Fibroblast of lung (primary cell): ENCODE measurements at regions not wholly inside any gene's neighbourhood (a gene's known extent, or its start where the extent isn't known, plus 50 kb on each side); places are given as distances from the start of the nearest gene placed in this dataset.
"Not testable (repeated sequence)": the region's sequence is repeated elsewhere in the genome, so short reads cannot be mapped to it uniquely, and the experiment has no call there.

Experiments
- DNase-seq, 2 donors: peaks; one replicate each; pipeline versions ENCODE4 v3.0.0 to v3.0.0-alpha.2; 2010; ENCODE audit warnings: low read depth in 2 of 2
- H2AFZ ChIP-seq: 2 replicates; pipeline ENCODE4 v1.5.1; 2012; ENCODE audit warnings: low read length, control low read depth, inconsistent platforms
- H3K27ac ChIP-seq: 2 replicates; pipeline ENCODE4 v1.5.1; 2011; ENCODE audit warnings: low read length, control low read depth; ENCODE audit not compliant: insufficient read depth
- H3K27me3 ChIP-seq: 2 replicates; pipeline ENCODE4 v1.5.1; 2011; ENCODE audit warnings: mild to moderate bottlenecking, low read length; ENCODE audit not compliant: control insufficient read depth, insufficient read depth
- H3K36me3 ChIP-seq: 2 replicates; pipeline ENCODE4 v1.5.1; 2011; ENCODE audit warnings: low read length; ENCODE audit not compliant: control insufficient read depth, insufficient read depth
- H3K4me1 ChIP-seq: 2 replicates; pipeline ENCODE4 v1.5.1; 2011; ENCODE audit warnings: low read length; ENCODE audit not compliant: control insufficient read depth, insufficient read depth; ENCODE audit errors: extremely low read depth
- H3K4me2 ChIP-seq: 2 replicates; pipeline ENCODE4 v1.5.1; 2011; ENCODE audit warnings: low read length, control low read depth; ENCODE audit not compliant: insufficient read depth; ENCODE audit errors: extremely low read depth
- H3K4me3 ChIP-seq, 4 experiments: fragments of 200-600 bp in 1 of 4; sonication (generic) in 1 of 4; replicated peaks in 1 of 4; 2 replicates each; pipeline ENCODE4 v1.5.1; 2011 to 2016; ENCODE audit warnings: low read length in 4 of 4, low read depth in 3 of 4, mild to moderate bottlenecking in 3 of 4, control low read depth in 2 of 4, inconsistent platforms in 1 of 4, mixed read lengths in 1 of 4; ENCODE audit not compliant: insufficient read depth in 1 of 4; ENCODE audit errors: control extremely low read depth in 1 of 4
- H3K79me2 ChIP-seq: 2 replicates; pipeline ENCODE4 v1.5.1; 2012; ENCODE audit warnings: mild to moderate bottlenecking, low read length, inconsistent platforms; ENCODE audit not compliant: control insufficient read depth, insufficient read depth
- H3K9ac ChIP-seq: 2 replicates; pipeline ENCODE4 v1.5.1; 2011; ENCODE audit warnings: mild to moderate bottlenecking, low read length, control low read depth; ENCODE audit not compliant: insufficient read depth
- H3K9me3 ChIP-seq: 2 replicates; pipeline ENCODE4 v1.5.1; 2012; ENCODE audit warnings: low read depth, low read length; ENCODE audit not compliant: control insufficient read depth, insufficient read depth
- H4K20me1 ChIP-seq: 2 replicates; pipeline ENCODE4 v1.5.1; 2011; ENCODE audit warnings: low read length; ENCODE audit not compliant: control insufficient read depth, insufficient read depth; ENCODE audit errors: extremely low read depth
- CTCF ChIP-seq, 2 donors: IDR thresholded peaks in 1 of 2; conservative IDR thresholded peaks in 1 of 2; 1 replicate in 1 of 2; 2 replicates in 1 of 2; pipeline ENCODE4 v1.5.1; 2011 to 2012; ENCODE audit warnings: low read length in 2 of 2, control low read depth in 1 of 2, inconsistent platforms in 1 of 2, low read depth in 1 of 2, mild to moderate bottlenecking in 1 of 2
- EZH2 ChIP-seq: IDR thresholded peaks from 2 replicates; pipeline ENCODE4 v1.5.1; 2012; ENCODE audit warnings: low read length, control low read depth, mild to moderate bottlenecking; ENCODE audit errors: missing control alignments

- Histone ChIP-seq H3K36me3 (no peaks in the 10 kb centered on the region), H3K79me2 (no peaks in the 10 kb centered on the region), H3K9me3 (no peaks in the 10 kb centered on the region), H3K9ac (no peak overlapping the region), H4K20me1 (no peaks in the 10 kb centered on the region), H3K4me2 (no peak overlapping the region), H3K27ac (no peak overlapping the region), H3K27me3 (no peaks in the 10 kb centered on the region), H2AFZ (no peak overlapping the region), H3K4me3 (no peak overlapping the region), H3K4me1 (no peaks in the 10 kb centered on the region)
- DNase-seq: no peak
- TF ChIP-seq CTCF (conservative IDR thresholded peaks at IDR 0.05 in 1 of 2, IDR thresholded peaks at IDR 0.05 in 1 of 2; ENCODE audit: low read depth in 1 of 2, low read length in 2 of 2) (no peak), EZH2 (no peak)
These were observed 386.7 kb downstream of the DAD1 start for GRCh38 chr14:22202313-22202712.

- no peaks in the 10 kb centered on the region for H3K79me2 ChIP-seq
- H3K27me3 ChIP-seq: no peaks in the 10 kb centered on the region
- no peaks in the 10 kb centered on the region for H3K4me1 ChIP-seq
- H4K20me1 ChIP-seq: no peaks in the 10 kb centered on the region
- DNase-seq: peak; percentile 43 to 66
- no peak overlapping the region for H3K4me3 ChIP-seq
- H3K9ac ChIP-seq: no peak overlapping the region
- H2AFZ ChIP-seq: no peak overlapping the region
- H3K4me2 ChIP-seq: no peak overlapping the region
- H3K9me3 ChIP-seq: no peaks in the 10 kb centered on the region
- TF ChIP-seq CTCF (conservative IDR thresholded peaks at IDR 0.05 in 1 of 2, IDR thresholded peaks at IDR 0.05 in 1 of 2; ENCODE audit: low read depth in 1 of 2, low read length in 2 of 2) (peak; percentile 52 to 83), EZH2 (no peak)
- no peaks in the 10 kb centered on the region for H3K36me3 ChIP-seq
- no peak overlapping the region for H3K27ac ChIP-seq
These were observed 387.9 kb downstream of the DAD1 start for GRCh38 chr14:22200977-22201605.

GRCh38 chr14:22200131-22200530 lies 388.9 kb downstream of the DAD1 start:
- not testable (repeated sequence) for DNase-seq, H4K20me1 ChIP-seq, H3K4me3 ChIP-seq, H3K4me2 ChIP-seq, H3K27me3 ChIP-seq, H3K9ac ChIP-seq, H3K79me2 ChIP-seq, H3K4me1 ChIP-seq, H3K36me3 ChIP-seq, H3K27ac ChIP-seq, H3K9me3 ChIP-seq, H2AFZ ChIP-seq
